ENCODE measurements at regions not wholly inside any gene's neighbourhood (a gene's known extent, or its start where the extent isn't known, plus 50 kb on each side); places are given as distances from the start of the nearest gene placed in this dataset.

DNA sequence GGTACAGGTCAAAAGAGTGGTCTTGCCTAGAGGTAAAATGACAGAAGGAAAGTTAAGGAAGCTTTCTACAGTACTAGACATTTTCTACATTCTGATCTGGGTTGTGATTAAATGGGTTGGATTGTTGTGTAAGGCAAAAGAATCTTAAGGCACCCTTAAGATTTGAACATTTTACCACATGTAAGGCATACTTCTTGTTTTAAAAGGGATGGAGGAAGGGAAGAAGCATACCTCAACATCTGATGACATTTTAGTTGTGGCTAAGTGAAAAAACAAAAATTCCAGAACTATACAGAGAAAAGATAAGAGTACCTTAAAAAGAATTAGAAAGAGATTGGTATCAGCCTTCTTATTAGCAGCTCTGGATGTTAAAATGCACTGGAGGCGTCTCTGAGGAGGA lies 356.0 kb upstream of the CADM1 start:
- DNase-seq (ENCODE audit: low read depth in 2 of 2), result no peak

- DNase-seq (ENCODE audit: low read depth in 2 of 2), result no peak
Observed at GRCh38 chr11:115848611-115849010, 344.4 kb upstream of the CADM1 start.

- no peak for DNase-seq (ENCODE audit: low read depth in 2 of 2)
Observed at GRCh38 chr11:115848080-115848479, 343.9 kb upstream of the CADM1 start.

- DNase-seq (ENCODE audit: low read depth in 2 of 2), result no peak
Observed at GRCh38 chr11:115845872-115846271, 341.7 kb upstream of the CADM1 start.

DNA sequence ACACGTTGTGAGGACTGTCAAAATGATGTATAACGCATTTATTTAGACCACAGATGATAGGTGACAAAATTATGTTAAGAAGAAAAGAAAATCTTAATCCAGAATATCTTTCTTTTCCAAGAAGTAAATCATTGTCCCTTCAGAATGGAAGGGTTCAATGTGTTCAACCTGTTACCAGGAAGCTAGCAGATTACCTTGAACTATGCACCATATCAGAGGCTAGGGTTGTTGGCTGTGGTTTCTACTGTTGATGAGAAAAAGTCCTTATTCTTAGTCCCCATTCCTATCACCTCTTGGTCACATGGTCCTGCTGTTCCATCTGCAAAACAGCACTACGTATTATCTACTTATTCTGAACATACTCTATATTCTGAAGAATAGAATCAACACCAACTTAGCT lies 339.5 kb upstream of the CADM1 start:
- no peak for DNase-seq (ENCODE audit: low read depth in 2 of 2)

DNA sequence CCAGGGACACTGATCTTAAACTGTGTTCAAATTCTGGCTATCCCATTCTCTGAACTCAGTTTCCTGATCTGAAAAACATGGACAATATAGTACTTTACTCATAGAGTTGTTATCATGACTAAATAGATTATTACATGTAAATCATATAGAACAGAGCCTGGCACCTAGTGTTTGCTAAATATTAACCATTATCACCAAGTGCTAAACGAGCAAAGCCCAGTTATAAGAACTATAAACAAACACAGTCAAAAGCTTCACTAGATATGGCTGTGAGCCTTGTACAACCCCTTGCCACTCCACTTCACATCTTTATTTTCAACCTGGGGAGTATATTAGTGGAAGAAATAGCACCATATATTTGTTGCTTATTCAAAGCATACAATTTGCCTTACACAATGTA lies 338.9 kb upstream of the CADM1 start:
- DNase-seq (ENCODE audit: low read depth in 2 of 2), result no peak

DNA sequence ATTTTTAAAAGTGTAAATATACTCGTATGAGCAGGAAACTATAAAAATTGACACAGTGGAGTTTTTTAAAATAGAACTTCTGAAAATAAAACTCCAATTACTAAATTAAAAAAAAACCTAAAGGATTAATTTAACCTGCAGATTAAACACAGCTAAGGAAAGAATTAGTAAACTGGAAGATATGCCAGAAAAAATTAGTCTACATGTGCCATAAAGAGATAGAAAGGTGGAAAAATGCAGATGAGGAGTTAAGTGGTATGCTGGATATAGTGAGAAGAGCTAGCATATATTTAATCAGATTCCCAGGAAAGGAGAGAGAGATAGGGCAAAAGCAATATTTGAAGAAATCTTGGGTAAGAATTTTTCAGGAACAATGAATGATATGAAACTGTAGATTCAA lies 315.8 kb upstream of the CADM1 start:
- DNase-seq (ENCODE audit: low read depth in 2 of 2), result no peak

DNA sequence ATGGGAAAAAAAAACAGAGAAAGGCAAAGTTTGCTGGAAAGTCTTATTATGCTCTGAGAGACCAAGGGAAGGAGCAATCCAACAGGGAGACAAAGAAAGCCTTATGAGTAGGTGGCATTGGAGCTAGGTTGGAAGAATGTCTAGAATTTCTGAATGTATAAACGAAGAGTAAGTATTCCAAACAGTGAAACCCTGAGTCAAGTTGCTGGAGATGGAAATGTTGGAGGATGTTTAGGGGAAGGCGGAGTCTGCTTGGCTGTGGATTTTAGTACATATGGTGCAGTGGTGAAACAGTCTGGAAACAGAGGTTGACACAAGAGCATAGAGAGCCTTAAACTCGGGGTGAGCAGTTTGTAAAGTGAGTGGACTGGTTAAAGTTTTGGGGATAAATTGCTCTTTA lies 314.8 kb upstream of the CADM1 start:
- DNase-seq (ENCODE audit: low read depth in 2 of 2), result no peak

DNA sequence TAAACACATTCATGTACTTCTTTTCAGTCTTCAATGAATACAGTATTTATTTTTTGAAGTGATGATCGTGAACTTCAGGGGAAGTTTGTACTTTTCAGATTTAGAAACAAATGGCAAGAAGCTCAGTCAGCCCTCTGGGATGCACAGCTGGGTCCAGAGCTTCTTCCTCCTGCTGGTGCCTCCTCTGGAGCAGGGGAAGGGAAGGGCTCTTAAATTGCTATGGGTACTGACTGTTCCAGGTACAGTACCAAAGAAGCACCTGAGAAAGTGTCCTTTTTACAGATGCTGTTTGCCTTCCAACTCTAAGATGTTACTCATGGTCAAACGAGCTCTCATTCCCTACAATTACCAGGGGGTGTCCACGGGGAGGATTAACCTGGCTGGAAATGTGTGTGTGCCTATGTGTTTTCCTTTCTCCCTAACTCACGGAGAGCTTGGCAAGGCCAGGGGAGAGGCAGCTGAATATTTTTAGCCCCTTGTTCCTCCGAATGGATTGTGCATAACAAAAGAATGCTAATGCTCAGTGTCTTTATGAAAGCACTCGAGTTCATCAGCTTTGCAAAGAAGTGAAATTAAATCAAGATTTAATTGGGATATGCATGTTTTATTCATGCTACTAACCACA lies 313.7 kb upstream of the CADM1 start:
- no peak for DNase-seq (ENCODE audit: low read depth in 2 of 2)

DNA sequence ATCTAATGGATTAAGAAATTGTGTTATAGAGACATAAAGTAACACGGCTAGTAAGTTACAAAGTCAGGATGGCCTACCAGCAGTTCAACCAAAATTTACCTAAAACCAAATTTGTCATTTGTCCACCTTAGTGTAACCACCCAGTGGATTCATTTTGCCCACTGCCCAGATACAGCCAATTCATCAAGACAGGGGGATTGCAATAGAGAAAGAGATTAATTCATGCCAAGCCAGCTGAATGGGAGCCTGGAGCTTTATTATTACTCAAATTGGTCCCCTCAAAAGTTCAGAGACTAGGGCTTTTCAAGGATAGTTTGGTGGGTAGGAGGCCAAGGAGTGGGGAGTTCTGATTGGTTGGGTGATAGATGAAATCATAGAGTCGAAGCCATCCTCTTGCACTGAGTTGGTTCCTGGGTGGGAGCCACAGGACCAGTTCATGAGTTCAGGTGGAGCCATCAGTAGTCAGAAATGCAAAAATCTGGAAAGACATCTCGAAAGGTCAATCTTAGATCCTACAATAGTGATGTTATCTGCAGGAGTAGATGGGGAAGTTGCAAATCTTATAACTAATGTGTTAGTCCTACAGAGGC lies 304.2 kb upstream of the CADM1 start:
- no peak for DNase-seq (ENCODE audit: low read depth in 2 of 2)

DNA sequence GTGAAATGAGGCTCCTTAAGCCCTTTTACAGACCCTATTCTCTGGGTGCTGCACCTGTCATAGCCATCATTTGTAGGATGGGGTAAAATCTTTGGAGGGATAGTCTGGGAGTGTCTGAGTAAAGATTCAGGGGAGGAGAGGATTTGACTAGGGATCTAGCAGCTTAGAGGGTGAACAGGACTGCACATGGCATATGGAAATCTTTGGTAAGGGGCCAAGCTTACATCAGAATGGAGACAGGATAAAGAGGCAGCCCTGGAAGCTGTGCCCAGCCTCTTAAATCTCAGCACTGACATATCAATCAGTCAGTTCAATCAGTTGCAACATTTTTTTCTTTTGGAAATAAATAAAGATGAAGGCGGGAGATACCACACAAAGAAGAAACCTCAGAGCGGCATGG lies 301.8 kb upstream of the CADM1 start:
- no peak for DNase-seq (ENCODE audit: low read depth in 2 of 2)

DNA sequence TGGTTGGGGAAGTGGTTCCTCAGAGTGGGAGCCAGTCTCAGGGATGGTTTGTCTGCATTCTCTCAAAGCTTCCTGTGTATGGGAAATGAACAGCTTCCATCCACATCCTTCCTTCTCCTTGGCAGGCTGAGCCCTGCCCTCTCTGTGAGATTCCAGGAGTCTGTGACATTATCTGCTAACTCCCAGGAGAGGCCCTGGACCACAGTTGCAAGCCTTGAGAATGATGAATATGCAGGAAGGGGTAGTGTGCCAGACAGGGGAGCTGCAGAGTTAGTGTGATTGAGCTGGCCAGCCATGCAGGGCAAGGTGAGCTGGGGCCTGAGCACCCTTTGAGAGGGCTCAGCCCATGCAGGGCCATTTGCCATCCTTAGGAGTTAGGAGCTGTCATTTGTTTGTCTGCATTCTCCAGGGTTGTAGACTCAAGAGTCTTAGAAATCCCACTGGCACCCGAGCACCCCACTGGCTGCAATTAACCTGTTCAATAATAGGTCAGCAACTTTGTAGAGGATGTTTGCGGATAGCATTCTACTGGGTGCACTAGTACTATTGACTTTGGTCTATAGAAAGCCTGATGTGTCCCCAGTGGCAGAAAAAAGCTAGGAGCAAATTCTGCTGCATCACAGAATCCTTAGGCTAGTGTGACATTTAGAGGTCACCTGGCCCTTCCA lies 299.0 kb upstream of the CADM1 start:
- DNase-seq (ENCODE audit: low read depth in 2 of 2), result no peak

DNA sequence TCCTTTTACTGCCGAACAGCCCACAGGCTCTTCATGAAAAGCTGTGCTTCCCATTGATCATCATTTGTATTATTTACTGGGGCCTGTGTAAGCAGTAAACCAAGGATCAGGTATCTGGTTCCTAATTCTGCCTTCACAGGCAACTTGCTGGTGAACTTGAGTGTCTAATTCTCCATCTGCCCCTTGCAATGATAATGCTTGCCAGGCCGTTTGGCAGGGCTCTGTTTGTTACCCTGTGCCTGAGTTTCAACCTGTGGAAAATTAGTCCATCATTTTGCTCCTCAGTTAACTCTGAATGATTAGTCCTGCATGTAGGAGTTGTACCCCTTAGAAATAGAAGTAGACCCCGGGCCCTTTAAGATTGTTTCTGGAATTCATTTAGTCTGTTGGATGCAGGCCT lies 298.4 kb upstream of the CADM1 start:
- no peak for DNase-seq (ENCODE audit: low read depth in 2 of 2)

DNA sequence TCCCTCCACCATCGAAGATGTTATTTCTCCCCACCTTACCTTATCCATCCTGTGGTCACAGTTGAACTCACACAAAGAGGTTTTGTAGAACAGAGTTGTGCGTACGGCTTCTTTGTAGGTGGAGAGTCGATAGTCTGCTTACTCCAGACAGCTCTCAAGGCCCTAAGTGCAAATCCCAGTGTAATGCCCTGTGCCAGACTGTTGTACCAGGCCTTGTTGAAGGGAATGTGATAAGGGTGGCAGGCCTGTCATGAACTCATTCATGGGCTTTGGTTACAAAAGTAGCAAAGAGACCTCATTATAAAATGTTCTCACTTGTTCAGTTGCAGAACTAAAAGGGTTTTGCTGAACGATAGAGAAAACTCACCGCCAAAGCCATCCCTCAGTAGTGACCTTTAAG lies 288.7 kb upstream of the CADM1 start:
- DNase-seq (ENCODE audit: low read depth in 2 of 2), result no peak

GRCh38 chr11:115787302-115787701 lies 283.1 kb upstream of the CADM1 start:
- no peak for DNase-seq (ENCODE audit: low read depth in 2 of 2)

DNA sequence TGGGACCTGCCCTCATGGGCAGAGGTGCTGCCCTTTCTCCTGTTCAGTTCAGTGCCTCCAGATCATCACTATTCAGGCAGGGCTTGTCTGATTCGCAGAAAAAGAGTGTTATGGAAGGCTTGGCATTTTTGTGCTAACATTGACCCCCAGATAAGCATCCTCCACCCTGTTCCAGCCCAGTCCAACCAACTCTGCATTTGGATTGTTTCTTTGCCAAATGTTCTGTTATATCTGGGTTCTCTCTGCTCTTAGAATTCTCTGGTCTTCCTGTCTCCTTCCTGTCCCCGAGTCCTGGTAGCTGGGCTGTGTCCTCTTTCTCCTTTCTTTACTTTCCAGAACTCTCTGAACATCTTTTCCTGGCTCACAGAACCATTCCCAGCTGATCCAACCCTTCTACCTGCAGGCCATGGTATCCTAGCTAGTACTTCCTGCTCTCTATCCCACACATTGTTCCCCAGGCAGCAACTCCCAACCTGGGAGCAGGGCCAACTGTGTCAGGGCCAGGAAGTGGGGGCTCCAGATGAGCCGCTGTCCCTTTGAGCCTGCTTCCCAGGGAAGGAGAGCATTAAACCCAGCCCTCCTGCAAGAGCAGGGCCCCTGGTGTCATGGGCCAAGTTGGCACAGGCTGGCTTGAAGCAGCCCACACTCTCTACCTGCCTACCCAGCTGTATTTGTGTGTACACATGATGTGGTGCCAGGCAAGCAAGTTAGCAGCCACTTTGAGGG lies 280.7 kb upstream of the CADM1 start:
- no peak for DNase-seq (ENCODE audit: low read depth in 2 of 2)

GRCh38 chr11:115780646-115781362 lies 276.6 kb upstream of the CADM1 start:
- DNase-seq (ENCODE audit: low read depth in 2 of 2), result no peak

DNA sequence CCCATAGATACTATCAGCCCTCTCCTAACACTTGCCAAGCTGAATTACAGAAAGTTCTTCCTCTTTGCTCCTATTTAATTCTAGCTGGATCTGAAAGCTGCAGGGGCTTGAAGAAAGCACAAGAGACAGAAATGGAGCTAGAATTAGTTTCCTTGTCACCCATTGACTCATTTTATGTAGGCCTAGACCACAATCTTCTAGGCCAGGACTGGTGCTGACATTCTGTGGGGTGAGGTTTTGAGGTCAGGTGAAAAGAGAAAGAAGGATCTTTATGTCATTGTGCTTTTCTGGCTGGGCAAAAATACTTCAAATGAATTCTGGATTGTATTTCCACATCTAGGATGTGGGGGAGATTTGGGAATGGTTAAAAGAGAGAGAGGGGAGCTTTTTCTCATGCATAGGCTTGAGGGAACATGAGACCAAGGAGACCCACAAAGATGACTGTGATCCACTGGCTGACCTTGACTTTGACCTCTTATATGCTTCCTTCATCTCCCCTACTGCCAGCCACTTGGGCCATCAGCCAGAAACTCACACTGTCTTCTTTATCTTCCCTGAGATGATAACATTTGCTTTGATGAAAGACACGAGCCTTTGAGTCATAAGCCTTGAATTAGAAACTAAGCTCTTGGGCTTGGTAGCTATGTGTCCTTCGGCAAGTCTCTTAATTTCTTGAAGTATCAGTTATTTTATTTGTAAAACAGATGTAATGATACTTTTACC lies 274.9 kb upstream of the CADM1 start:
- no peak for DNase-seq (ENCODE audit: low read depth in 2 of 2)

DNA sequence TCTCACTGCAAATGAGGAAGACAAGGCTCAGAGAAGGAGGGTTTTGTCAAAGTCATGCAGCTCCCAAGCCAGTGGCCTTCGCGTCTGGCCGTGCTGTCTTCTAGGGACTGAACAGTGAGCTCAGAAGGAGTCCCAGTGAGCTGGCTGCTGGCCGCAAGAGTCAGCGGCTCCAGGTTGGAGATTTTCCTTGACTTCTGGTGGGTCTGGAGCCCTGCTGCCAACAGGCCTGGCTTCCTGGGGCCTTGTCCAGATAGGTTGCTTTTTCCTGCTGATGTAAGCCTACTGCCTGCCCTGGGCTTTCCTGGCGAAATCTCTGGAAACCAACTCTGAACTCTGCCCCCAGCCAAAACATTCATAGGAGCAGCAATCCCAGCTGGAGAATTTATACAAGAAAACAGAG lies 272.7 kb upstream of the CADM1 start:
- DNase-seq (ENCODE audit: low read depth in 2 of 2), result no peak

DNA sequence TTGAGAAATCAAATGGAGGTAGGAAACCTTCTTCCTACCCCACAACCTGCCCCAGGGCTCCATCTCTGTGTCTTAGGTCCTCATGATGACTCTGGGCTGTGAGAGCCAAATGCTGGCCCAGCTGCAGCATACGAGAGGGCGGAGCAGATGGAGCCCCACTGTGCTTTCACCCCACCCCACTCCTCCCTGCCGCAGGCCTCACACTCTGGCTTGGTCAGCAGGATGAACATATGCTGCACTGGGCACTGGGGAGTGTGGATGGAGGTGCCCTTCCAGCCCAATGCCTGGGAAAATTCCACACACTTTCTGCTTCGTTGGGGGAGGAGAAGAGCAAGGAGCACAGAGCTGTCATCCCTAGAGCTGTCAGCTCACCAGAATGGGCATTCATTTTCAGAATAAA lies 271.6 kb upstream of the CADM1 start:
- DNase-seq (ENCODE audit: low read depth in 2 of 2), result no peak

DNA sequence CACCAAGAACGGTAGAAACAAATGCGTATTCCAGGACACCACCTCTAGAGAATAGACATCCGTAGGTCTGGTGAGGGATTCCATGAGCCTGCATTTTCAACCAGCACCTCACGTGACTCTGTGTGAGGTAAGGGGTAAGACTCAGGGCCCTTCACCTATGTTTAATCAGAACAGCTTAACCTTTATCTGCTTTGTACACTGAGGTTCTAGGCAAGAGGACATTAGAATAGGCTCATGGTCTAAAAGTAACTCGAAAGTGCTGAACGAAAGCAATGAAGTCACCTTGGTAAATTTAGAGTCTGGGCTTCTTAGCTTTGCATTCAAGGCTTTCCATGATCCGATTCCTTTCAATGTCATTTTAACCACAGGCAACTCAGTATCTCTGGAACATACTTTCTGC lies 270.5 kb upstream of the CADM1 start:
- no peak for DNase-seq (ENCODE audit: low read depth in 2 of 2)

GRCh38 chr11:115769891-115770290 lies 265.7 kb upstream of the CADM1 start:
- DNase-seq (ENCODE audit: low read depth in 2 of 2), result no peak

All from activated CD4-positive, alpha-beta T cell treated with anti-CD3 and anti-CD28 coated beads for 24 hours (primary cell).